ENCODE measurements at regions not wholly inside any gene's neighbourhood (a gene's known extent, or its start where the extent isn't known, plus 50 kb on each side); places are given as distances from the start of the nearest gene placed in this dataset.
"Not testable (repeated sequence)": the region's sequence is repeated elsewhere in the genome, so short reads cannot be mapped to it uniquely, and the experiment has no call there.

- H3K79me2 ChIP-seq (replicated peaks; ENCODE audit: insufficient read depth, low read length); H3K27ac ChIP-seq (ENCODE audit: low read length); H3K36me3 ChIP-seq (ENCODE audit: insufficient read depth, low read length); H3K9ac ChIP-seq (ENCODE audit: low read length); H3K9me3 ChIP-seq (ENCODE audit: low read length); H3K9me2 ChIP-seq (ENCODE audit: insufficient read depth, low read length); H4K20me1 ChIP-seq (ENCODE audit: insufficient read depth); H2AFZ ChIP-seq (ENCODE audit: low read depth, low read length); H3K4me2 ChIP-seq (ENCODE audit: low read length); H3K27me3 ChIP-seq (ENCODE audit: insufficient read depth, low read depth, low read length); H3F3A ChIP-seq (ENCODE audit: insufficient read depth, low read length, poor library complexity, severe bottlenecking): not testable (repeated sequence)
- TF ChIP-seq CTCF (IDR thresholded peaks at IDR 0.05; ENCODE audit: poor library complexity, severe bottlenecking): peak; percentile 48
- peak; percentile 42 for TF ChIP-seq RAD21 (conservative IDR thresholded peaks at IDR 0.05)
- peak; percentile 57 for TF ChIP-seq SMC3 (conservative IDR thresholded peaks at IDR 0.05; ENCODE audit: poor library complexity)
- H3K4me3 ChIP-seq (ENCODE audit: low read length): peak overlapping the region; percentile 56
These were observed 66.8 kb upstream of the SPATA31A3 start for GRCh38 chr9:67058898-67059715.

Small RNA genes lying in the stretch of these regions (small RNA-seq; reads per million reads assigned to genes)
- gene RN7SL422P: 0 reads per million in 3 experiments
